HG03442 (cell line): ENCODE measurements at regions not wholly inside any gene's neighbourhood (a gene's known extent, or its start where the extent isn't known, plus 50 kb on each side); places are given as distances from the start of the nearest gene placed in this dataset.

Experiments
- ATAC-seq: cut with Tn5 transposase; IDR thresholded peaks from one replicate; pipeline ENCODE4 v1.9.1; 2021; ENCODE audit warnings: mild to moderate bottlenecking, moderate library complexity; ENCODE audit not compliant: unreplicated experiment

DNA sequence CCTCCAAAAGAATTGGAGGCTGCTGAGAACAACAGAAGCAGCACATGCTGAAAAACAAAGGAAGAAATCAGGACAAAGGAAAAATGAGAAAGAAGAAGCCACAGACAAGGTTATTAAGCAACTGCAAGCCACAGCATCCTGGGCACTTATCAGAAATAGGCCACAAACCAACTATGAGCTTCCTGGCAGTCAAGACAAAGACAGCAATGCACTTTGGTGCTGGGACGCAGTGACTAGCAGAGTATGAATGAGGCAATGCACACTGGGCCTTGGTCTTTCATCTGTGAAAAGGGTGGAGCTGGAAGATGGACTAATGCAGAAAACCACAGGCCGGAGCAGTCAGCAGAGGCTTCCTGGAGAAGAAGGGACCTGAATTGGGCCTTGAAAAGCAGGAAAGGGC is 56.0 kb upstream of the LINGO1 start:
- no peak for ATAC-seq

DNA sequence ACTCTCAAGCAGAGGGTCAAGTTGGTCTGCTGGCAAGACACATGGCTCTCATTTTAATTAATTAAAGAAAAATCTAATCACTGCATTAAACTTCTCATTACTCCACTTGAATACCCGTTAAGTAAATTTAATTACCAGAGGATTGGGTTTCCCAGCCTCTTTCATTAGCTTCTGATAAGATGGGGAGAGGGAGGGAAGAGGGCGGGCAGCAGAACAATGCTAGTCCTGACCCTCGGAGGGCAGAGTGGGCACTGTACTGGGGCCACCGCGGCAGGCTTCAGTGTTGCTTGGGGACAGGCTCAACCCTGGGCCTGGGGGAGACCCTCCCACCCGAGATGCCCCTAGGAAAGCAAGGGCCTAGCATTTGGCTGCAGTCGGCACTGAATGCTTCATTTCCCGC is 55.6 kb upstream of the LINGO1 start:
- no peak for ATAC-seq

DNA sequence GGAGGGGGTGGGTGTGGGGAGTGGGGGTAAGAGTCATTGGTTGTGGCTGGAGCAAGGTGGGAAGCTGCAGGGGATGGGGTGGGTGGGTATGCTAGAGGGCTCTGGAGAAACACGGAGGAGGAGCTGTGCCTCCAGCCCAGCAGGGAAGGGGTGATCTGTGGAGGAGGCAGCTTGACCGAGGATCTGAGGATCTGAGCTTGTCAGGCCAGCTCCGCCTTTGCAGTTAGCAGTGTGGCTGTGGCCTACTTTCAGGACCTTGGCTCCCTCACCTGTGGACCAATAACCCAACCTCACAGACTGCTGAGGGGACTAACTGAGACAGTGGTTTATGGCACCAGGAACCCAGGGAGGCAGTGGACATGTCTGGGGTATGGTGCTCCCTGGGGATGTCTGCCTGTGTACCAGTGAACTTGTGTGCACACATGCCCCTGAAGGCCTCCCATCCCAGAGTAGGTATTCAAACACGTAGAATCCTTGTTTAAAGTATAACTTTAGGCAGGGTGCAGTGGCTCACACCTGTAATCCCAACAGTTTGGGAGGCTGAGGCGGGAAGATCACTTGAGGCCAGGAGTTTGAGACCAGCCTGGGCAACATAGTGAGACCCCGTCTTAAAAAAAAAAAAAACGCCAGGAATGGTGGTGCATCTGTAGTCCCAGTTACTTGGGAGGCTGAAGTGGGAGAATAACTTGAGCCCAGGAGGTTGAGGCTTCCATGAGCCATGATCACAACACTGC is 52.5 kb upstream of the LINGO1 start:
- no peak for ATAC-seq

DNA sequence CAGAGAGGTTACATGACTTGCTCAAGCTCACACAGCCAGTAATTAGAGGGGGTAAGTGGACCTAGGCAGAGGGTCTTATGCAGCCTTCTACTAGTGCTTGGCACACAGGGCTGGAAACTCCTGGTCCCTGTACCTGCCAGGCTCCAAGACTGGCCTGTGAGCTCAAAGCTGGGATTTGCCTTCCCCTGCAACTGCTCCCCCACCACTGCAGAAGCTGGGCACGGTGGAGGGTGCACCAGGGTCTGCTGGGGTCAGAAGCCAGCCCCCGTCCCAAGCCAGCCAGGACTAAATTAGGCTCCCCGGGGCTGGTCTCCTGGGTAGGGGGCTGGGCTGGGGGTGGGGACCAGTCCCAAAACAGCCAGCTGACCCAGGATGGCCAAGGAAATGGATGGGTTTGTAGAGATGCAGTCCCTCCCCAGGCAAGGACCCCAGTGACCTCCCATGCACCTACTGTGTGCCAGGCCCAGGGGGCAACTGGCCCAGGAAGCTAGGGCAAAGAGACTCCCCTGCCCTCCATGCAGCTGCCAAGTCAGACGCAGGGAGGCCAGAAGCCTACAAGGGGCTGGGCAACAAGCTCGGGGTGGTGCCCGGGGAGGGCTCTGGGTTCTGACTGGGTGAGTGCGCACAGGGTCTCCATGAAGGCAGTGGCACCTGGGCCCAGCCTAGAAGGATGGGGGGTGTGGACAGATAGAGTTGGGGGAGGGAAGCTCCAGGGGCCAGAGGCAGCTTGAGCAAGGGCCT is 51.8 kb upstream of the LINGO1 start:
- no peak for ATAC-seq

DNA sequence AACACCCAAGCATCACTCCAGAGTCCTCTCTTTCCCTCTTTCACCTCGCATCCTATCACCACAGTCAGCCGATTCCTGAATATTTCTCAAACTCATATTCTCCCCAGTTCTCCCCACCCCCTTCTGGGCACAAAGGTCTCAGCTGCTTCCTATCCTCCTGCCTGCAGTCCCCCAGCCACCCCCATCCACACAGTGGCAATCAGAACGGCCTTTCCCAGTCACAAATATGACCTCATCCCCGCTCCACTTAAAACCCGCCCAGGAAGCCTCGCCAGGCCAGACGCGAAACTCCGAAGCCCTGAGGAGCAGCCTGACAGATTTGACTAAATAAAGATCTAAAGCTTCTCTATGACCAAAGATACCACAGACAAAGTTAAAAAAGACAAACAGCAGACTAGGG is 49.9 kb upstream of the LINGO1 start:
- no peak for ATAC-seq
